Activated naive CD4-positive, alpha-beta T cell treated with anti-CD3 and anti-CD28 coated beads, Interleukin-2, amount 50 U/mL, for 16 hours (primary cell): ENCODE measurements at regions not wholly inside any gene's neighbourhood (a gene's known extent, or its start where the extent isn't known, plus 50 kb on each side); places are given as distances from the start of the nearest gene placed in this dataset.
"Not testable (repeated sequence)": the region's sequence is repeated elsewhere in the genome, so short reads cannot be mapped to it uniquely, and the experiment has no call there.

Source experiments
- DNase-seq: peaks from one replicate; pipeline ENCODE4 v3.0.0-alpha.2; 2020

- DNase-seq, result peak; percentile 15
These were observed 66.3 kb downstream of the FAM72C start for GRCh38 chr1:143905214-143906179.

GRCh38 chr1:143904622-143904979 lies 67.2 kb downstream of the FAM72C start:
- DNase-seq, result not testable (repeated sequence)

GRCh38 chr1:143903899-143904621 lies 67.7 kb downstream of the FAM72C start:
- DNase-seq, result not testable (repeated sequence)

- DNase-seq, result not testable (repeated sequence)
These were observed 75.4 kb downstream of the FAM72C start for GRCh38 chr1:143896377-143896776.

- DNase-seq, result peak; percentile 79
These were observed 86.7 kb downstream of the FAM72C start for GRCh38 chr1:143884932-143885574.

- DNase-seq, result peak; percentile 59
These were observed 87.3 kb downstream of the FAM72C start for GRCh38 chr1:143884532-143884931.

- not testable (repeated sequence) for DNase-seq
These were observed 91.8 kb downstream of the FAM72C start for GRCh38 chr1:143879757-143880536.

- not testable (repeated sequence) for DNase-seq
These were observed 95.8 kb downstream of the FAM72C start for GRCh38 chr1:143875947-143876346.

- DNase-seq, result not testable (repeated sequence)
These were observed 97.2 kb downstream of the FAM72C start for GRCh38 chr1:143874625-143875024.

GRCh38 chr1:143873650-143874049 lies 98.1 kb downstream of the FAM72C start:
- not testable (repeated sequence) for DNase-seq

- DNase-seq, result not testable (repeated sequence)
These were observed 101.4 kb downstream of the FAM72C start for GRCh38 chr1:143870388-143870787.

- not testable (repeated sequence) for DNase-seq
These were observed 104.1 kb downstream of the FAM72C start for GRCh38 chr1:143867590-143868220.

- not testable (repeated sequence) for DNase-seq
These were observed 107.8 kb downstream of the FAM72C start for GRCh38 chr1:143863901-143864520.

GRCh38 chr1:143862722-143863121 lies 109.1 kb downstream of the FAM72C start:
- not testable (repeated sequence) for DNase-seq

GRCh38 chr1:143861306-143861705 lies 110.5 kb downstream of the FAM72C start:
- not testable (repeated sequence) for DNase-seq

- DNase-seq, result not testable (repeated sequence)
These were observed 115.9 kb downstream of the FAM72C start for GRCh38 chr1:143855867-143856266.

GRCh38 chr1:143854069-143854468 lies 117.7 kb downstream of the FAM72C start:
- DNase-seq, result not testable (repeated sequence)

- not testable (repeated sequence) for DNase-seq
These were observed 121.1 kb downstream of the FAM72C start for GRCh38 chr1:143850637-143851036.

- DNase-seq, result not testable (repeated sequence)
These were observed 122.9 kb downstream of the FAM72C start for GRCh38 chr1:143848859-143849258.

GRCh38 chr1:143845193-143845592 lies 126.6 kb downstream of the FAM72C start:
- not testable (repeated sequence) for DNase-seq

GRCh38 chr1:143842058-143842457 lies 129.7 kb downstream of the FAM72C start:
- not testable (repeated sequence) for DNase-seq
